Esophagus muscularis mucosa (tissue), 4 donors: ENCODE measurements at regions not wholly inside any gene's neighbourhood (a gene's known extent, or its start where the extent isn't known, plus 50 kb on each side); places are given as distances from the start of the nearest gene placed in this dataset.

Experiments
- EP300 ChIP-seq: sonication (generic); formaldehyde crosslinking; IDR thresholded peaks from one replicate; pipeline ENCODE4 v1.6.1; 2017; ENCODE audit warnings: antibody characterized with exemption
- POLR2AphosphoS5 ChIP-seq, 2 donors: sonication (generic); formaldehyde crosslinking; IDR thresholded peaks; one replicate each; pipeline ENCODE4 v1.6.1; 2017; ENCODE audit warnings: antibody characterized with exemption in 2 of 2
- TF ChIP-seq, protein P1 (sequence below), 3 experiments: fragments of 200-600 bp in 2 of 3; fragments of 450-650 bp in 1 of 3; sonication (generic) in 2 of 3; IDR thresholded peaks; one replicate each; pipeline ENCODE4 v1.5.1; 2017 to 2019; ENCODE audit warnings: antibody characterized with exemption in 3 of 3, mild to moderate bottlenecking in 2 of 3, moderate library complexity in 1 of 3

DNA sequence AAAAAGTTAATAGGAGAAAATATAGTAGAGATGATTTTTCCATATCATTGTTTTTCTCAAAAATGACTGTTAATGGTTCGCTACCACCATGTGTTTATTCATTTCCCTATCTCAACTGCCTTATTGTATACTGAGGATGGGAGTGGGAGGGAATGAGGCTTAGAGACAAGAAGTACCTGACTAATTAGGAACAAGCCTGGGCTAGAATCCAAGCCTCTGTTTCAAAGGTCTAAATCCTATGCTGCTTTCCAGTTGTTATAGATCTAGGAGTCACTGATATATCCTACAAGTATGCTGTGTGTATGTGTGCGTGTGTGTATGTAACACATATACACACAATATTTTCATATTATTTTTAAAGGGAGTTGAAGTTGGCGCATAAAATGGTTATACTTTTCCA lies 465.9 kb downstream of the EPHA4 start:
- no peak for TF ChIP-seq POLR2AphosphoS5 (IDR thresholded peaks at IDR 0.05)
- TF ChIP-seq, protein P1, sequence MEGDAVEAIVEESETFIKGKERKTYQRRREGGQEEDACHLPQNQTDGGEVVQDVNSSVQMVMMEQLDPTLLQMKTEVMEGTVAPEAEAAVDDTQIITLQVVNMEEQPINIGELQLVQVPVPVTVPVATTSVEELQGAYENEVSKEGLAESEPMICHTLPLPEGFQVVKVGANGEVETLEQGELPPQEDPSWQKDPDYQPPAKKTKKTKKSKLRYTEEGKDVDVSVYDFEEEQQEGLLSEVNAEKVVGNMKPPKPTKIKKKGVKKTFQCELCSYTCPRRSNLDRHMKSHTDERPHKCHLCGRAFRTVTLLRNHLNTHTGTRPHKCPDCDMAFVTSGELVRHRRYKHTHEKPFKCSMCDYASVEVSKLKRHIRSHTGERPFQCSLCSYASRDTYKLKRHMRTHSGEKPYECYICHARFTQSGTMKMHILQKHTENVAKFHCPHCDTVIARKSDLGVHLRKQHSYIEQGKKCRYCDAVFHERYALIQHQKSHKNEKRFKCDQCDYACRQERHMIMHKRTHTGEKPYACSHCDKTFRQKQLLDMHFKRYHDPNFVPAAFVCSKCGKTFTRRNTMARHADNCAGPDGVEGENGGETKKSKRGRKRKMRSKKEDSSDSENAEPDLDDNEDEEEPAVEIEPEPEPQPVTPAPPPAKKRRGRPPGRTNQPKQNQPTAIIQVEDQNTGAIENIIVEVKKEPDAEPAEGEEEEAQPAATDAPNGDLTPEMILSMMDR (IDR thresholded peaks at IDR 0.05): no peak
- TF ChIP-seq EP300: no peak
